ENCODE measurements at regions not wholly inside any gene's neighbourhood (a gene's known extent, or its start where the extent isn't known, plus 50 kb on each side); places are given as distances from the start of the nearest gene placed in this dataset.

GRCh38 chr15:99511866-99512661 is 53.7 kb upstream of the MEF2A start:
- DNase-seq, result no peak

- no peak for DNase-seq
These were observed 51.5 kb upstream of the MEF2A start for GRCh38 chr15:99514306-99514705.
